Gastrocnemius medialis (tissue), 4 donors: ENCODE measurements at regions not wholly inside any gene's neighbourhood (a gene's known extent, or its start where the extent isn't known, plus 50 kb on each side); places are given as distances from the start of the nearest gene placed in this dataset.

Experiments used
- POLR2A ChIP-seq, 2 donors: fragments of 450-650 bp; IDR thresholded peaks; one replicate each; pipeline ENCODE4 v1.6.1; 2017; ENCODE audit warnings: antibody characterized with exemption in 2 of 2, mild to moderate bottlenecking in 2 of 2, moderate library complexity in 2 of 2
- TF ChIP-seq, protein P1 (sequence below), 5 experiments: fragments of 450-650 bp in 3 of 5; fragments of 200-600 bp in 2 of 5; sonication (generic) in 2 of 5; IDR thresholded peaks in 4 of 5; conservative IDR thresholded peaks in 1 of 5; 1 replicate in 4 of 5; 2 replicates in 1 of 5; pipeline ENCODE4 v1.5.1; 2016 to 2019; ENCODE audit warnings: antibody characterized with exemption in 5 of 5, mild to moderate bottlenecking in 3 of 5, moderate library complexity in 3 of 5

DNA sequence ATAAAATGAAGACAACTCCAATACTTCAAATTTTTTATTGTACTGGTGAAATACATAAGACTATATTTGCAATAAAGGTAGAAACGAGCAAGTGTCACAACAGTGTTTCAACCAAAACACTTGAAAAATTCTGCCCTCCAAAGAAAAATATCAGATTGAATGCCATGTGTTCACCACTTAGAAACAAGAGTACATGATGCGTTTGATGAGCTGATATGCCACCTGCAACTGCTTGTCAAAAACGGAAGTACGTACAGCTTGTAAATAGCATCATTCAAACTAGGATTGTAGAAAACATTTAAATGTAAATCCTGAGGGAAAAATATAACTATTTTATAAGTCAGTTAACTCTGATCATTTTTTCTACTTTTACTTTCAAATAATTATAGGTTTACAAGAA, 276.1 kb downstream of the ANTXR2 start:
- TF ChIP-seq, protein P1, sequence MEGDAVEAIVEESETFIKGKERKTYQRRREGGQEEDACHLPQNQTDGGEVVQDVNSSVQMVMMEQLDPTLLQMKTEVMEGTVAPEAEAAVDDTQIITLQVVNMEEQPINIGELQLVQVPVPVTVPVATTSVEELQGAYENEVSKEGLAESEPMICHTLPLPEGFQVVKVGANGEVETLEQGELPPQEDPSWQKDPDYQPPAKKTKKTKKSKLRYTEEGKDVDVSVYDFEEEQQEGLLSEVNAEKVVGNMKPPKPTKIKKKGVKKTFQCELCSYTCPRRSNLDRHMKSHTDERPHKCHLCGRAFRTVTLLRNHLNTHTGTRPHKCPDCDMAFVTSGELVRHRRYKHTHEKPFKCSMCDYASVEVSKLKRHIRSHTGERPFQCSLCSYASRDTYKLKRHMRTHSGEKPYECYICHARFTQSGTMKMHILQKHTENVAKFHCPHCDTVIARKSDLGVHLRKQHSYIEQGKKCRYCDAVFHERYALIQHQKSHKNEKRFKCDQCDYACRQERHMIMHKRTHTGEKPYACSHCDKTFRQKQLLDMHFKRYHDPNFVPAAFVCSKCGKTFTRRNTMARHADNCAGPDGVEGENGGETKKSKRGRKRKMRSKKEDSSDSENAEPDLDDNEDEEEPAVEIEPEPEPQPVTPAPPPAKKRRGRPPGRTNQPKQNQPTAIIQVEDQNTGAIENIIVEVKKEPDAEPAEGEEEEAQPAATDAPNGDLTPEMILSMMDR (IDR thresholded peaks at IDR 0.05 in 4 of 5, conservative IDR thresholded peaks at IDR 0.05 in 1 of 5): no peak
- no peak for TF ChIP-seq POLR2A (IDR thresholded peaks at IDR 0.05)
